Mesendoderm (in vitro differentiated cells): ENCODE measurements at regions not wholly inside any gene's neighbourhood (a gene's known extent, or its start where the extent isn't known, plus 50 kb on each side); places are given as distances from the start of the nearest gene placed in this dataset.

Source experiments
- DNase-seq: peaks from one replicate; pipeline ENCODE4 v3.0.0; 2013
- H2AK5ac ChIP-seq: 2 replicates; pipeline ENCODE4 v1.6.1; 2013; ENCODE audit warnings: low read length, inconsistent platforms
- H2BK120ac ChIP-seq: 2 replicates; pipeline ENCODE4 v1.6.1; 2013; ENCODE audit warnings: low read depth, mild to moderate bottlenecking, low read length, moderate library complexity, mixed read lengths
- H2BK15ac ChIP-seq: replicated peaks from 2 replicates; pipeline ENCODE4 v1.6.1; 2013; ENCODE audit warnings: low read depth, mild to moderate bottlenecking, moderate library complexity
- H2BK5ac ChIP-seq: 2 replicates; pipeline ENCODE4 v1.6.1; 2013; ENCODE audit warnings: low read length, inconsistent platforms
- H3K18ac ChIP-seq: 2 replicates; pipeline ENCODE4 v1.6.1; 2013; ENCODE audit warnings: mild to moderate bottlenecking, low read length, mixed read lengths
- H3K23ac ChIP-seq: one replicate; pipeline ENCODE4 v1.6.1; 2013; ENCODE audit warnings: low read length
- H3K27ac ChIP-seq: 2 replicates; pipeline ENCODE4 v1.5.1; 2013; ENCODE audit warnings: low read depth, mild to moderate bottlenecking, inconsistent platforms, low read length, moderate library complexity
- H3K27me3 ChIP-seq: 2 replicates; pipeline ENCODE4 v1.6.1; 2013; ENCODE audit warnings: low read length, control low read depth, mild to moderate bottlenecking, inconsistent platforms; ENCODE audit not compliant: insufficient read depth, poor library complexity
- H3K36me3 ChIP-seq: 2 replicates; pipeline ENCODE4 v1.6.1; 2013; ENCODE audit warnings: low read length, inconsistent platforms; ENCODE audit not compliant: control insufficient read depth, insufficient read depth
- H3K4ac ChIP-seq: one replicate; pipeline ENCODE4 v1.6.1; 2013; ENCODE audit warnings: low read depth, mild to moderate bottlenecking, low read length, moderate library complexity
- H3K4me1 ChIP-seq: 2 replicates; pipeline ENCODE4 v1.6.1; 2013; ENCODE audit warnings: low read depth, low read length, inconsistent platforms; ENCODE audit not compliant: control insufficient read depth
- H3K4me2 ChIP-seq: 2 replicates; pipeline ENCODE4 v1.6.1; 2013; ENCODE audit warnings: low read length
- H3K4me3 ChIP-seq: 2 replicates; pipeline ENCODE4 v1.5.1; 2013; ENCODE audit warnings: mild to moderate bottlenecking, low read length
- H3K56ac ChIP-seq: one replicate; pipeline ENCODE4 v1.6.1; 2013; ENCODE audit warnings: low read length
- H3K79me1 ChIP-seq: 2 replicates; pipeline ENCODE4 v1.6.1; 2013; ENCODE audit warnings: low read length, inconsistent platforms
- H3K79me2 ChIP-seq: 2 replicates; pipeline ENCODE4 v1.6.1; 2013; ENCODE audit warnings: mild to moderate bottlenecking, low read length; ENCODE audit not compliant: control insufficient read depth, insufficient read depth
- H3K9ac ChIP-seq: 2 replicates; pipeline ENCODE4 v1.6.1; 2013; ENCODE audit warnings: low read length, inconsistent platforms
- H4K5ac ChIP-seq: one replicate; pipeline ENCODE4 v1.6.1; 2013; ENCODE audit warnings: low read length
- H4K8ac ChIP-seq: one replicate; pipeline ENCODE4 v1.6.1; 2013; ENCODE audit warnings: low read depth, mild to moderate bottlenecking, control low read depth, low read length, moderate library complexity
- WGBS: extraction: QIAGEN DNeasy Blood & Tissue Kit; methylation state at CpG from one replicate; pipeline ENCODE4 v1.1.7; 2013; ENCODE audit warnings: low lambda C conversion rate, missing lambda C conversion rate; ENCODE audit not compliant: insufficient coverage; ENCODE audit errors: extremely low coverage; 5-methylcytosine and 5-hydroxymethylcytosine counted together

DNA sequence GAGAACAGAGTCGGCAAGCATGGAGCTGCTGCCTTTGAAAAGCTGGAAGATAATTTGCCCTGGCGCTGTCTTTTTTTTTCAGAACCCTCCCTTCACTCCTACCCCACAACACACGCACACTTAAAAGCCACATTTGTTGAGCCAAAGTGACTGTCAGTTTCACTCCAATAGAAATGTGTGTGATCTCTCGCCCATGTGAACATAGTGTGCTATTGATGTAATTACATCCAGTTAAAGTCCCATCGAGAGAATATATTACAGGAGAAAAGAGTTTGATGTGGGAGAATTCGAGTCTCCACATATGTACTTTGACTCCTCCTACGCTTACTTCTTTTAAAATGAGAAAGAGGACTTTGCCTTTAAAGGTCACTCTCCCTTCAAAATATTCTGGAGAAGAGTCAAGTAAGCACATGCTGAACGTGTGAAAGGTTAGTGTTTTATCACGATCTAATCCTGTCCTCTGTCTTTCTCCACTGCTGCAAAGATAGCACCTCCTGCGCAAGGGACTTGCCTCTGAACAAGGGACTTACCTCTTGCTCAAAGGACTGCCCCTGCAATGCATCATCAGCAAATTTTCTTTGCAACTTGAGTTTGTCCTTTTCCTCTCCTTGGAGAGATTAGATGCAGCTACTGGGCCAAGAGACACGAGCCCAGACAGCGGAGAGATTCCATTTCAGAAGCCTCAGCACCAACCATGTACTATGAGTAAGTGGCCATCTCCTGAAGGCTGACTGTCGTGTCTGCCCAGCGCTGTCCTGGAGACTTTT, 613.9 kb downstream of the PTPRU start:
- DNase-seq = no peak
- no peak overlapping the region for H4K8ac ChIP-seq
- H2BK15ac ChIP-seq = no peak overlapping the region
- H3K4me2 ChIP-seq = no peak overlapping the region
- H3K4ac ChIP-seq = no peak overlapping the region
- no peaks in the 10 kb centered on the region for H3K27me3 ChIP-seq
- no peaks in the 10 kb centered on the region for H3K79me2 ChIP-seq
- WGBS = no CpG with 5 or more reads among the region's 14 CpGs
- H2AK5ac ChIP-seq = no peak overlapping the region
- H3K23ac ChIP-seq = no peak overlapping the region
- H4K5ac ChIP-seq = no peak overlapping the region
- H2BK120ac ChIP-seq = no peak overlapping the region
- no peaks in the 10 kb centered on the region for H3K79me1 ChIP-seq
- H3K9ac ChIP-seq = no peak overlapping the region
- H3K4me3 ChIP-seq = no peak overlapping the region
- H3K27ac ChIP-seq = no peak overlapping the region
- H3K4me1 ChIP-seq = no peaks in the 10 kb centered on the region
- no peaks in the 10 kb centered on the region for H3K36me3 ChIP-seq
- no peak overlapping the region for H2BK5ac ChIP-seq
- no peak overlapping the region for H3K18ac ChIP-seq
- no peak overlapping the region for H3K56ac ChIP-seq

DNA sequence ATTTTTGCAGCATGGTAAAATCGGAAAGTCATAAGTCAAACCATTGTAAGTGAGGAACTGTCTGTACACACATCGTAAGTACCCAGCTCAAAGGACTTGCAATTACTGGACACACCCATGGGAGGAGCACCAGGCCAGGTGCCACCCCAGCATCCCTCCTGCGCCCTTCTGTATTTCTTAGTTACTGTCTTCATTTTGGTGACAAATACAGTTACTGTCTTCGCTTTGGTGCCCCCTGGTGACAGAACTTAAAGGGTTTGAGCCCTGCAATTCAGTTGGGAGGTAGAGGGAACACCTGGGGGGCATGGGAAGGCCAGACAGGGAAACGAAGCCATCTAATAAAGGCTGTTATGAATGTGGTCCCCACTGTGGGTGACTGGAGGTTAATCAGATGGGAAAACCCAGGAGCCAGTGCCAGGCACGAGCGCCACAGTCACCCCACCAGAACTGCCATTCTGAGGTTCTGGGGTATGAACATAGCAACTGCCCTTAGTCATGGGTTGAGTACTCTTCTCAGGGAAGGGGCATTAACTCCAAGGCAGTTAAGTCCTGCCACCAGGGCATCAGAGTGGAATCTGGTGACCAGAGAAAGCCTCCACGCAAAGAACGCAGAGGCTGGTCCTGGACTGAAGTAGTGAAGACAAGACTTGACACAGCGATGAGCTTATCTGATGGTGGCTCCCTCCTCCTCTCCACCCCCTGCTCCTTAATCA, 612.9 kb downstream of the PTPRU start:
- no peak overlapping the region for H2AK5ac ChIP-seq
- no peak overlapping the region for H3K56ac ChIP-seq
- H4K5ac ChIP-seq = no peak overlapping the region
- peak; percentile 84 for DNase-seq
- H2BK15ac ChIP-seq = no peak overlapping the region
- no peaks in the 10 kb centered on the region for H3K36me3 ChIP-seq
- no peak overlapping the region for H3K9ac ChIP-seq
- H3K4me2 ChIP-seq = no peak overlapping the region
- H3K4ac ChIP-seq = no peak overlapping the region
- no peaks in the 10 kb centered on the region for H3K27me3 ChIP-seq
- no peak overlapping the region for H2BK120ac ChIP-seq
- WGBS = no CpG with 5 or more reads among the region's 10 CpGs
- no peaks in the 10 kb centered on the region for H3K79me1 ChIP-seq
- H3K79me2 ChIP-seq = no peaks in the 10 kb centered on the region
- H3K4me1 ChIP-seq = no peaks in the 10 kb centered on the region
- H3K18ac ChIP-seq = no peak overlapping the region
- H3K4me3 ChIP-seq = no peak overlapping the region
- no peak overlapping the region for H2BK5ac ChIP-seq
- no peak overlapping the region for H4K8ac ChIP-seq
- H3K23ac ChIP-seq = no peak overlapping the region
- no peak overlapping the region for H3K27ac ChIP-seq

DNA sequence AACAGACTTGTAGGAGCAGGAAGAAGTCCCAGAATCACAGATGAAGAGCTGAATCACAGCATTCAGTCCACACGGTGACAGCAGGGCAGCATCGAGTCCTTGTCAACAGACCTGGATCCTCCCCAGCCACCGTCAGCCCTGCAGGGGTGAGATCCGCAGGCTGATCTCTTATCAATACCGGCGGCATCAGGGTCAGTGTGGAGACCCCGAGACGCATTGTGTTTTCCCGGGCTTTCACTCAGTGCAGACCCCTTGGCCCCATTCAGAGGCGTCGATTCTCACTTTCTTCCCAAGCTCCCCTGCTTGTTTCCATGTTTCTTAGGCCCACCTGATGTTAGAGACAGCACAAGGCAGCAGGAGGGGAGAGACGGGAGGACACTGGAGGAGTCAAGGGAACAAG, 609.6 kb downstream of the PTPRU start:
- Histone ChIP-seq H3K27ac (no peak overlapping the region), H3K4ac (no peak overlapping the region), H3K56ac (no peak overlapping the region), H2AK5ac (no peak overlapping the region), H2BK5ac (no peak overlapping the region), H3K9ac (no peak overlapping the region), H3K4me2 (no peak overlapping the region), H3K23ac (no peak overlapping the region), H3K18ac (no peak overlapping the region), H3K79me1 (no peaks in the 10 kb centered on the region), H3K4me1 (no peaks in the 10 kb centered on the region), H2BK120ac (no peak overlapping the region), H3K27me3 (no peaks in the 10 kb centered on the region), H2BK15ac (no peak overlapping the region), H4K8ac (no peak overlapping the region), H3K79me2 (no peaks in the 10 kb centered on the region), H3K4me3 (no peak overlapping the region), H4K5ac (no peak overlapping the region), H3K36me3 (no peaks in the 10 kb centered on the region)
- WGBS = no CpG with 5 or more reads among the region's 12 CpGs
- DNase-seq = peak; percentile 52

DNA sequence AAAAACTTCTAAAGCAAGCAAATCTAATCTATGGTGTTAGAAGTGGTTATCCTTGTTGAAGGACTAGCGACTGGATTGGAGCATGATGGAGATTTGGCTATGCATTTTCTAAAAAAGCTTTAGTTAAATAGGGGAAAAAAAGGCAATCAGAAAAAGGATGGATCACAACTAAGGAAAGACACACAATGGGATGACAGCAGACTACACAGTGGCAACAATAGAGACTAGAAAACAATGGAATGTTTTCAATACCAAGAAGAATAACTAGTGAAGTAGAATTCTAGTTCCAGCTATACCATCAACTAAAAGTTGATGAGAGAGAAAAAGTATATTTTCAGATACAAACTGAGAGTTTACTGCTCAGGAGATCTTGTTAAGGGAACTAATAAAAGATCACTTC, 605.8 kb downstream of the PTPRU start:
- no peaks in the 10 kb centered on the region for H3K79me1 ChIP-seq
- no peak overlapping the region for H3K23ac ChIP-seq
- H2BK5ac ChIP-seq = no peak overlapping the region
- no peak overlapping the region for H3K4me2 ChIP-seq
- H3K4ac ChIP-seq = no peak overlapping the region
- no peaks in the 10 kb centered on the region for H3K4me1 ChIP-seq
- no peak overlapping the region for H3K56ac ChIP-seq
- no peak for DNase-seq
- H2BK120ac ChIP-seq = no peak overlapping the region
- H2BK15ac ChIP-seq = no peak overlapping the region
- H4K5ac ChIP-seq = no peak overlapping the region
- H3K27me3 ChIP-seq = no peaks in the 10 kb centered on the region
- H3K18ac ChIP-seq = no peak overlapping the region
- H3K36me3 ChIP-seq = no peaks in the 10 kb centered on the region
- H3K4me3 ChIP-seq = no peak overlapping the region
- H3K27ac ChIP-seq = no peak overlapping the region
- H2AK5ac ChIP-seq = no peak overlapping the region
- no peak overlapping the region for H3K9ac ChIP-seq
- no peak overlapping the region for H4K8ac ChIP-seq
- no peaks in the 10 kb centered on the region for H3K79me2 ChIP-seq
- WGBS = no CpG with 5 or more reads among the region's 1 CpG

DNA sequence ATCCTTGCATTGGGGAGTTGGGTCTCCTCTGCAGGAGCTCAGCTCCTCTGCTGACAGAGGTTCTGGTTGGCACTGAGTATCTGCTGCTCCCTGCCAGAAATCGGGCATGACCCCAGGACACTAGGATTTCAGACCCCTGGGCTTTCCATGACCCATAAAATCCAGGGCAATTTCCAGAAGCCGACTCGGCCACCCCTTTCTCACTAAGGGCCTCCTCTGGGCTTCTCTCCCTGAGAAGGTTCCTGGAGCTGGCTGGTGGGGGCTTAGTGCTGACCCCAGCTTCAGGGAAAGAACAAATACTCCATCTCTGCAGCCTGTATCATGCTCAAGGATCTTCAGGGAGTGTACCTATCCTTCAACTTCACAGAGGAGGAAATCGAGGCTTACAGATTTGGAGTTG, 603.4 kb downstream of the PTPRU start:
- H3K4me3 ChIP-seq = no peak overlapping the region
- H3K79me2 ChIP-seq = no peaks in the 10 kb centered on the region
- no peak overlapping the region for H2AK5ac ChIP-seq
- no peak overlapping the region for H2BK5ac ChIP-seq
- DNase-seq = no peak
- H2BK15ac ChIP-seq = no peak overlapping the region
- H3K27me3 ChIP-seq = no peaks in the 10 kb centered on the region
- no peak overlapping the region for H3K4ac ChIP-seq
- H3K23ac ChIP-seq = no peak overlapping the region
- WGBS = no CpG with 5 or more reads among the region's 4 CpGs
- no peak overlapping the region for H3K27ac ChIP-seq
- no peak overlapping the region for H3K9ac ChIP-seq
- no peaks in the 10 kb centered on the region for H3K79me1 ChIP-seq
- no peaks in the 10 kb centered on the region for H3K36me3 ChIP-seq
- no peak overlapping the region for H3K4me2 ChIP-seq
- no peak overlapping the region for H4K5ac ChIP-seq
- no peak overlapping the region for H4K8ac ChIP-seq
- no peak overlapping the region for H3K56ac ChIP-seq
- no peaks in the 10 kb centered on the region for H3K4me1 ChIP-seq
- H3K18ac ChIP-seq = no peak overlapping the region
- H2BK120ac ChIP-seq = no peak overlapping the region
